Activated naive CD4-positive, alpha-beta T cell treated with Interleukin-2 at 50 U/mL for 16 hours (primary cell): ENCODE measurements at regions not wholly inside any gene's neighbourhood (a gene's known extent, or its start where the extent isn't known, plus 50 kb on each side); places are given as distances from the start of the nearest gene placed in this dataset.

ENCODE experiments used
- DNase-seq: peaks from one replicate; pipeline ENCODE4 v3.0.0-alpha.2; 2020

DNA sequence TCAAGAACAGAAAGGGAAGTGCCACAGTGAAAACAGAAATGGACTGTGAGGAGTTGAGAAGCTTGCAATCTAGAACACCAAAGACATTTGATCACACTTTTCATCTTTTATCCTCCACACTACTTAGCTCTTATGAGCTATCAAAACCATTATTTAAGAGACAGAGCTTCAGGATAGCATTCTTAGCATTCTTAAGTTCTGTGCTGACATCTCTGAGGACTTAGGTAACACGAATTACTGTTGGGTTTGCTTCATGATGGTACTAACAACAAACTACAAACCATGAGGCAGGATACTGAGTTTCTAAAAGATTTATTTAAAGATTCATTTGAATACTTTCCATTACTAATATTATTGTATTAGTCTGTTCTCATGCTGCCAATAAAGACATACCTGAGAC lies 1038.6 kb downstream of the TUSC7 start:
- DNase-seq, result no peak

DNA sequence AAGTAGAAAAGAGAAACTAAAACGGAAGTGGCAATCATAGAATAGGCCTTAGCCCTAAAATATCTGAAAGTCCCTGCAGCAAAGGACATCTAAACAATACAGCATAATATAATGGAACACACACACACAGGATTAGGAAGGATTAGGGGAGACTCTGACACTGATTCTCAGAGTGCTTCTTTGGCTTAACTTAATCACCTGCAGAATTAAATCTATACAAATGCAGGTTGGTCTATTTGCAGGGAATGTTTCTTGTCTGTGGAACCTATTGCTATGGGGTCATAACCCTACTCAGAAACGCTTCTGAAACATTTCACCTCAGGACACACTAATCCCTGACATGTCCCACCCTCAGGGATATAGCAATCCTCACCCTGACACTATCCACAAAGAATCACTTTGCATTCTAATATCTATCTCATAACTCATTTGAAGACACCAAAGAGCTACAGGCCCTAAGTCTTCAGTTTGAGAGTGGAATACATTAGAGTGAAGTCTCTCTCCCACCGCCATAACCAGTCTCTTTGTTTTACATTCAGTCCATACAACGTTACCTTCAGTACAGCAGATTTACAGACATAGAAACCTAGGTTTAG lies 1041.2 kb downstream of the TUSC7 start:
- no peak for DNase-seq

DNA sequence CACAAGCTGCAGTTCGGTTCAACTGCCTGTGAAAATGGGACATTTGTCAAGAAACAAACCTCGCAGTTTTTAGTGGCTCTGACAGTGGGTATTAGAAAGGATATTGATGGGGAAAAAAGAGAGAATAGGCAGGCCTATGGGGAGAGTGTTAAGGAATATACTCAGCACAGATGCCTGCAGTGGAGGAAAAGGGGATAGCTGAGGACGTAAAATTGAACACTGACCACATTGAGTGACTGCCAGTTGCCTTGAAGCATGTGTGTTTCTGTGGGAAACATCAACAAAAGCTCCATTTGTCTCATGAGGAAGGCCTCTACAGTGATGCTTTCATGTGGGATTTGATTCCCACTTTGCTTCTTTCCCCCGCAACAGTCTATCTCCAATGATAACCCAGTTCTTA lies 1042.1 kb downstream of the TUSC7 start:
- DNase-seq, result no peak

DNA sequence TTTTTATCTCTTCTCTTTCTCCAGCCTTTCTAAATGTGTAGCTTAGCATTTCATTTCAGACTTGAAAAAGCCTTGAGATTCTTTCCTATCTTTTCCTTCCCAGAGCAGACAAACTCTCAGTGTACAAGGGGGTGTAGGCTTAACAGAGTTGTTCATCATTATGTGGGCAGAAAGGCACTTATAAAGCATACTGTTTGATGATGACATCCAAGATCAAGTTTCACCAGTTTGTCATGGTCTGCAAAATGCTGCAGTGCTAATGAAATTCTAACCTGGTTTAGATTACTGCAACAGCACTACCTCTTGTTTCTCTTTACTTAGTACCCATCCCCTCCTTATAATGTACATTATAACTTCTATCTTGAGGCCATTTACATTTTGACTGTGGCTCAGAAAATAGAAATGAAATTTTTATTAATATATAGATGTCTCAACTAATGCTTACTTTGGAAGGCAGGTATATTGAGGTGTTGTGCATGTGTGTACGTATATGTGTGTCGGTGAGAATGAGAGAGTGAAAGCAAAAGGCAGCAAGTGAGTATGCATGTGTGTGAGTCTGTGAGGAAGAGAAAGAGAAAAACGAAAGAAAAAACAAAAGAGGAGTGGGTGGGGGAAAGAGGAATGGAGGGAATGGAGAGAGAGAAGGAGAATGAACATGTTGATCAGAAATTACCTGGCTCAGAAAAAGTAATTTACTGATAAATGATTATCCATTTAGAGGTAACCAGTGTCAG lies 1043.6 kb downstream of the TUSC7 start:
- DNase-seq, result no peak

DNA sequence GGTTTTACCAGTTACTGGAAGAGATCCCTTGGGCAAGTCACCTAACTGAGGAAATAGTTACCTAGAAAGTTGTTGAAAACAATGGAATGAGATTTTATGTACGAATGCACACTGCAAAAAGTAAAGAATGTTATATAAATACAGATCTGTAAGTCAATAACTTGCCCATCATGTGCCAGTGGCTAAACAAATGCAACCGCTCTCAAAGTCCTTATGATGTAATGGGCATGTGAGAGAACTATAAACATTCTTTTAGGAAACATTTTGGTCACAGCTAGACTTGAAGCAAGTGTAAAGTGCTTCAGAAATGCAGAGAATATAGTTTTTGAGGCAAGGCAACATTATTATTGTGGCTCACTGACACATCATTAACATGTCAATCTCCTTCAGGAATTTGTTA lies 1044.5 kb downstream of the TUSC7 start:
- DNase-seq, result no peak

DNA sequence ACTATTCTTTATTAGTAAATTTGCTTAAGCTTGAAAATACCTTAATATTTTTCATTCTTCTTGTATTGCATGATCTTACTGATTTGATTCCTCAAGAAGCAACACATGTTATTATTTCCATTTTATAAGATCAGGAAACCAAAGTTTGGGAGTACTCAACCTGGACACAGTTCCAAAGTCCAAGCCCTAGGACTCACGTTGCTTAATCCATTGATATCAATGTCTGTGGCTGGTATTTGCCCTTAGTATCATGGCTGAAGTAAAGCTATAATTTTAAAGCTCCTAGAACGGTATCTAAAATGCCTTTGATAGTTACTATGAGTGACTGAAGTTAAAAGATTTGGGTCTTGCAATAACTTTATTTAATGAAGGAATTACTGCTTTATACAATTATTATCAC lies 1045.3 kb downstream of the TUSC7 start:
- DNase-seq, result no peak

DNA sequence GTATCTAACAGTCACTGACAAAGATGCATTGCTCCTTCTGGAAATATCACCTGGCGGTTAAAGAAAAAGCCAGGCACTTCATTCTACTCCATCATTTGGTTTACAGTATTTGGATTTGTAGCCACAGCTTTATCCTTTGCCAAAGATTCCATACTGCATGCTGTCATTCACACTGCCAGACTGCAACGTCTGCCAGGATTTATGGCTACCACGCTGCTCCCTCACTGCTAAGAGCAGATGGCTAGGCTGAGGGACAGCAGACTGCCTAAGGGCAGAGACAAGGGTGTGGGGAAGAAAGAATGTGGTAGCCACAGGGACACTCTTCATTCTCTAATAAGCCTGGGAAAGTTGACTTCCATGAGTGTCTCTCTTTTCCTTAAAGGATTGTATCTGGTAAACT lies 1047.0 kb downstream of the TUSC7 start:
- DNase-seq, result no peak

DNA sequence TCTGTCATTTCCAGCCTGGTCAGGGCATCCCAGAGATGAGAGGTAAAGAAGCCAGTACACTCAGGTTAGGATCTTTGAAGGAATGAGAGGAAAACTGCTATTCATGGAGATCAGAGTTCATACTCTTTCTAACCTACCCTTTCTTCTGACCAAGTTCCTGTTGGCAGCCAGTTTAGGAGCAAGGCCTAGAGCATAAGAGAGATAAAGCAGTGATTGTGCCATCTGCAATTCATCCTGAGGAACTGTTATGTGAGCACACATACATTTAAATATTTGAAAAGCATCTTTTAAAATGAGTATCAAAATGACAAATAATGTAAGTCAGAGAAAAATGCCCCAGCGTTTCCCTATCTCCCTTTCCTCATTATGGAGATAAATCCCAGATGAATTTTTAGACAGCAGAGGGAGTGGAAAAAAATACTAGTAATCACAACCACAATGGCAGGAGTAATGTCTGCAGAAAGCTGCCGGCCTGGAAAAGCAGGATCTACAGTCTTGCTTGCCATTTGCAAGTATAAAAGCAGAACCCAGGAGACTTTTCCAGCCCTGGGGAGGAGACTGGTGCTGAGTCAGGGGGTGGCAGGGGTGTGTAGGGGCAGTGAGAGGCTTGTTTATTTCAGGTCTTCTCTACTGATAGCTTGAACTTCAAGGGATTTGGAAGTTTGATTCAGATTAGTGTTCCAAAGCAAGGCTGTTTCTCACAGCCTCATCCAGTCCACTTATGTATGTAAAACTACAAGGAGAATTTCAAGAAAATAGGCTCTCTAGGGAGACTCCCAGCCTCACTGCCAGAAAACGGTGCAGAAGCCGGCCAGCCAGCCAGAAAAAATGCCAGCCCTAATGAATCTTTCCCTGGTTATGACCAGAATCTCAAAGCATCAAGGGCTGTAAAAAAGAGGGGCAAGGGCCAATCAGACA lies 1052.4 kb downstream of the TUSC7 start:
- no peak for DNase-seq

DNA sequence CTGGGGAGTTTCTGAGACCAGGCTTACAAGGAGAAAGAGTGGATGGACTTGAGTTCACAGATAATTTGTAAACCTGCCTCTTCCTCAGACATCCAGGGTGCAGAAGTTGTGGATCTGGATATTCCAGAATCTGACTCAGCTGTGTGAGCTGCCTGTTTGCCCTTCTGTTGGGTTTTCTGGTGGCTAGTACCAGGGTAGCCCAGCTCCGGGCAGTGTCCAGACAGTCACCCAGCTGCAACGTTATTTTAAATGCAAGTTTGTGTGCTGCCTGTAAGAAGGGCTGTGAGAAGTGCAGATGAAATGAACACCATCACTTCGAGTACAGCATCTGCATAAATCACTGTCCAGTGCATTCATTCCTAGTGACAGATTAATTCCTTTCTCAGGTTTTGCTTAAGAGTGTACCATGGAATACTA lies 1053.0 kb downstream of the TUSC7 start:
- DNase-seq, result no peak

DNA sequence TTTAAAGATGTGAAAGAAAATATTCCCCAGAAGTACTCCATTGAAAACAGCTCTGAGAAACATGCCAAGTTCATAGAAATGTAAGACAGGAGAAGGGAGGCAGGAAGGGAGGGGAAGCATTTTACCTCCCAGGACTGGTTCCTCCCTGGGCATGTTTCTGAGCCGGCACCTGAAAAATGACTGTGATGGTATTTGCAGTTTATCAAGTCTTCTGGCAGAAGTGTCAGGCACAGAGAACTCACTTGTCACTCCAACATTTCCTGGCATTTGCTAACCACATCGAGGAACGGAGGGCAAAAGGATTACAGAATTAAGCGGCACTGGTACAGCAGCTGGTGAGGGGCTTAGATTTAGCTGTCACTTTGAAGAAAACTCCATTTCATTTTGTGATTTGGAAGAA lies 1054.0 kb downstream of the TUSC7 start:
- no peak for DNase-seq

DNA sequence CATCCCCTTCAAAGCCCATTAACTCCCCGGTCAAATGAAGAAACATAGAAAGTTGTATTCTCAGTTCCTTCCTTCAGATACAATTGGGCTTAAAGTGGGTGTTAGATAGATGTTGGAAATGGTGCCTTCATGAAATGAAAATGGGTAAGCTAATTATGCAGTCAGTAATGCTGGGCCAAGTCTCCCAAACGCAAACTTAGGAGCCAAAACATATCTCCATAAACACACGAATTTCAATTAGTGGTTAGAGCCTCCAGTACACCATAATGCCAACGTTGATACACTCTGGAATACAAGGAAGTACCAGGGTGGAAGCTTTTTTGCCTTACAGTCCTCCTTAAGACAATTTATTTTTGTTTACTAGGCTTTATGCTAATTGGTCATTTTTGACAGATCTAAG lies 1059.0 kb downstream of the TUSC7 start:
- DNase-seq, result no peak

DNA sequence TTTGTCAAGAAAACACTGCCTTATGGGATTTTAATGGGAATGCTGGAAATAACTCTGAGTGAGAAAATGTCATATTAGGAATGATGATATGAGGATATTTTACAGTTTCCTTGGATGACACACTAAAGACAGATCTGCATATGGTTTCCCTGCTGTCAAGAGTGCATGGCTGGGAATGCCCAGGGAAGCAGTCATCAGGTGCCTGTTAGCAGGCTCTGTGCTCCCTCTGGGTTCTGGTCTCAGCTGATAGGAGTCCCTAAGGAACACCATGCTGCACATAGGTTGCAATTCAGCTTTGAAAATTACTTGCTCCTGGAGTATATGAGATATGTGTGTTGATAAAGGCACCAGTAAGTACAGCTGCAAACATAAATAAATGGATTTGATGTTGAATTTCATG lies 1064.6 kb downstream of the TUSC7 start:
- DNase-seq, result no peak

DNA sequence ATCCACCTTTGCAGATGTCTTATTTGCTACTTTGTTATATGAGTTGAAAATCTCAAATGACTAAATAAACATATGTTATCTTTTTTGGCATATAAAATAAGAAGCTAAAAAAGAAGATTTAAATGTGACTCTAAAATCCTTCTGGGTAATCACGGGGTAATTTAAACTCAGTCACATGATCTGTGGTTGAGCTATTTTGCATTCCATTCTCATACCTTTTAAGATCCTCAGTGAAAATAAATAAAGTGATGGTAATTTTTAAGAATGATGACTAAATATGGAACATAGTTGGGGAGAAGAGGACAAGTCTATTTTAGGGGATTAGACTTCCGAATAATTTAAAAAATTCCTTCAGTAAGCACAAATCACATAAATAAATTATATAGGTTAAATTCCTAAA lies 1076.8 kb downstream of the TUSC7 start:
- DNase-seq, result no peak

DNA sequence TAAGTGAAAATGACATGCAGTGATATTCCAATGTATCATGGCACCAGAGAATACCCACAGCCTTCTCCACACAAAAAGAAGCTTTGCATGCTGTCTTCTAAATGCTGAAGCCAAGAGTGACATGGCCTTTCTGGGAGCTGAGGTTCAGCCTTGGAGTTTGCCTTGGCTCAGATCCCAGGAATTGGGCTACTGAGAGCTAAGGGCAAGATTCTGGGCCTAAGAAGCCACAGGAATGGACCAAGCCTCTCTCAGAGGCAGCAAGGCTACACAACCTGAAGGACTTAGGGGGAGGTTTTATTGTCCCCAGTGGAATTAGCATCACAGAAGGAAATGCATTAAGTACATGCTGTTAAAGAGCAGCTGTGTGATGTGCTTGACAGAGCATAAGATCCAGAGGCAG lies 1078.5 kb downstream of the TUSC7 start:
- no peak for DNase-seq

DNA sequence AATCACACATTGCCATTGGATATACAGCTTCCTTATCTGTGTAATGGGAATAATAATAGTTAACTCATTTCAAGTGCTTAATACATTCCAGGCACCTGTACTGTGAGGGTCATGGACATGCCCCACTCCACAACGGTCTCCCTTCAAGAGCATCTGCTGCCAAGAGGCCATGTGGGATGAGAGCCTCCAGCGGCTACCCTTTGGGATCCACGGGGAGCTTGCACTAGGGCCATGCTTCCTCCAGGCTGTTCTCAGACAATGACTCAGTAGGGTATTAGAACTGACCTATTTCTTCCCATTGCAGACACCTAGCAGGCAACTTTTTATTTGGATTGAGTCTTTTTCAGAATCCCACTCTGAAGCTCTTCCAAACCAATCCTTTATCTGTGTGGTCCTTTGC lies 1078.9 kb downstream of the TUSC7 start:
- no peak for DNase-seq

DNA sequence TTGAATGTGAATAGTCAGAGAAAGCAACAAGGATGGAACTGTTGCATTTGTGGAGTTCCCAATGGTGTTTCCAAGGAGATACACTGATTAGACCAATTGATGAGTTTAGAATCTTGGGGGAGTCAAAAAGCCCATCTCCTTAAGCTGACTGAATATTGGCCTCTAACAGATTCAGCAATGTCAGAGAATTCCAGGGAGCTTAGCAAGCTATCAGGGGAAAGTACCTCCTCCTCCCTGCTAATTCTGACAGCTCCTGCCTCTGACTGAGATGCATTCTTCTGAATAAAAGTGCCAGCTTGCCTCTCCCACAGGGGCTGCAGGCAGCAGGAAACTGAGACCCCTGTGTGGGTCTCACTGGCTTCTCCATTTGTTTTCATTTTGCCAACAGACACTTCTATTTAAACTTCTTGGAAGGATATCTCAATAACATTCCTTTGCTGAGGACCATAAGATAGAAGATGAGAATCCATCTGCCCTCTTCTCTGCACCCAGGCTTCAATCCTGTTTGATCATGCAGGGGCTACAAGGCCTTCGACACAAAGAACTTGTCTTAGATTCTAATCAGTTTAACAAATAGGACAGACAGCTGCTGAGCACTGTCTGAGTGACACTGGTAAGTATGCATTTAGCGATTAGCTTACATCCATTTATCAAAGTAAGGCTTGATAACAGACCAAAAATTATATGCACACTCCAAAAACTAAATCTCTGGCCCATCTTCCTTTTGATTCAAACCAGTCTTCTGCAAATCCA lies 1080.8 kb downstream of the TUSC7 start:
- no peak for DNase-seq

DNA sequence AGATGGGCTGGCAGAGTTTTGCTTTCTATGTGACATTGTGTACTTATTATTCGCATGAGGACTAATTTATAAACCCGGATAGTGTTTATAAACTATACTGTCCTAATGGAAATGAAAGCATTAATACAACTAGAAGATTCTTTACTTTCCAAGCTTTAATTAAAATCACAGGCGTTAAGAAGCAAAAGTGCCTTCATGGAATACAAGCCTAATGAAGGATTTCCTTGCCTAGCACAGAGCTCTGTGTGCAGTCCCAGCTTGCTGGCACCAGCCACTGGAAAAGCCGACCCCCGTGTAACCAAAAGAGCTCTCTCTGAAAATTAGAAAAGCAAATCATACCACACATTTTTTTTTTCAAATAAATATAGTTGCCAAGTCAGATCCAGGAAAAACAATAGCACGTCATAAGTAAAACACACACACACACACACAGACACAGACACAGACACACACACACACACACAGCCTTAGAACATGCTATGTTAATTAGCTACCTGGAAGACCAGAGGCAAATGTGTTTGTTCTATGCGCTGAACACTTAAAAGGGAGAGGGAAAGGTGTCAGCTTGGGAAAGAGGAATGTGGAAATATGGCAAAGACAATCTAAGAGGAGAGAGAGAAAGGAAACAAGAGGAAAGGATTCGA lies 1084.2 kb downstream of the TUSC7 start:
- no peak for DNase-seq

DNA sequence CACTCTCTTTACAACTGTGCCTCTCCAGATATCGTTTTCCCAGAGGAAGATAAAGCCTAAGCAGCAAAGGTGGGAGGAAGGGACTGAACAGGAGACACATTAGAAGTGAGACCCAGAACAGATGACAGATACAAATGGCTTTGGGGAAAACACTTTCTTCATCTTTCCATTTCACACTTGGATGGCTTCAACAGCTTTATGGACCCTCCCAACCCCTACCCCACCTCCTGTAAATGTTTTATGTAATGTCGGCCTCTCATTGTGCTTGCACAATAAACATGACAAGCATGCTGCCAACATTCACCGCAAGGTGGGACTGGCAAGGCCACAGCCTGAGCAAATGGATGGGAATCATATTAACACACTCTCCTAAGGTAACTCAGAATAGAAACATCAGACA lies 1088.6 kb downstream of the TUSC7 start:
- DNase-seq, result no peak

DNA sequence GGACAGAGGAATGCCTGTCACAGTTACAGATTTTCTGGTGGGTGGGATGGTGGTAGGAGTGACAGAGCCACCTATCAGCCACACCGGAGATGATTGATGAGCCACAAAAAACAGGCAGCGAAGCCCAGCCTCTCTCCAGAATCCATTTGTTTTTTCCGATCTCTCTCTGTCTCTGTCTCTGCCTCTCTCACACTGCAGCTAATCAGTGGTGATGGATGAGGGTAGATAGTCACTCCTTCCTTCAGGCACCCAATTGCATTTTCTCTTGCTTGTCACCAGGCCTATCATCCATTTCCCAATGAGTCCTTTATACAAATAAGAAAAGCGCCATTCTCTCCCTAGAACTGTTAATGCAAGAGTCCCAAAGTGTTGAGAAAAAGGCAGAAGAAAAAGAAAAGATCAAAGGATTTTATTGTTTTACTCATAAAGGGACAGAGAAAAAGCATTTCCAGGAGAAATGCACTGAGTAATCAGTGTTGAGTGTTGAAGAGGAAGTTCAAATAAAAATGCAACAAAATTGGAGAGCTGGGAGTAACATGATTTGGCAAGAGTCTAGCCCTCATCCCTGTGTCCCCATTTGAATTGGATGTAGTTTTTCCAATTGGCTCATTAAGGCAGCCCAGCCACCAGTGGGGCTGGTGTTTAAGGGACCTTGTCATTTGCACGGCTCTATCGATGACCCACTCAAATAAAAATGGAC lies 1089.3 kb downstream of the TUSC7 start:
- DNase-seq, result no peak

DNA sequence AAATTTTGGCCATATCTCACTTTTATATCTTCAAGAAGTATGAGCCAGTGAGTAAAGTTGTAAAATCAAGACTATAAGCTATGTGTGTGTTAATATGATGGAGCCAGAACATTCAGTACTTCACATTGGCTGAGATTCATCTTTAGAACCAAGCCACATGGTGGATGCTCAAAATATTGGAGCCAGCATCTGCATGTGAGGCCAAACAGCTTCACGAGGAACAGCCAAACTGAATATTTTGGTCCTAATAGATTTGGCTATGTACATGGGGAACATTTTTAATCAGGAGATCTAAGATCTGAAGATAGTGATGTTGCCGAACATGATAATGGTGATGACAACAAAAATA lies 1089.8 kb downstream of the TUSC7 start:
- no peak for DNase-seq

DNA sequence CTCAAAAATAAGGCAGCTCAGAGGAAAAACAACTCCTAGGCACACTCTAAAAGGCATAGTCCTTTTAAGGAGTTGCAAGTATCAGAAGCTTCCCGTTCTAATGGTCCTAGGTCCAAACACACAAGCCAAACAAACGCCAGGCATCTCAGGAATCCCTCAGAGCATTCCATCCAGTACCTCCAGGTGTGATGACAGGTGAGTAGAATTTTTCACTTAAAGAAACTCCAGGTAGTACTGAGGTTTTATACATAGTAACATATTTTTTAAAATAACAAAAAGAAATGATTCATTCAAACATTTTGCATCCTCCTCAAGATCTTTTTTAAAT lies 1092.3 kb downstream of the TUSC7 start:
- no peak for DNase-seq
